Smooth muscle cell (in vitro differentiated cells): ENCODE measurements at regions not wholly inside any gene's neighbourhood (a gene's known extent, or its start where the extent isn't known, plus 50 kb on each side); places are given as distances from the start of the nearest gene placed in this dataset.

Source experiments
- DNase-seq: peaks from one replicate; lab custom pipeline; 2025; ENCODE audit not compliant: unreplicated experiment; lab: John Stamatoyannopoulos, UW
- H2AFZ ChIP-seq: fragments of 200-600 bp; sonication (generic); 2 replicates; pipeline ENCODE4 v1.6.0; 2016; ENCODE audit warnings: antibody characterized with exemption, low read depth, mild to moderate bottlenecking
- H3F3A ChIP-seq: fragments of 200-600 bp; sonication (generic); 2 replicates; pipeline ENCODE4 v1.6.0; 2017; ENCODE audit warnings: antibody characterized with exemption, low read depth
- H3K27ac ChIP-seq: fragments of 200-600 bp; sonication (generic); 2 replicates; pipeline ENCODE4 v1.5.1; 2016; ENCODE audit warnings: low read depth, mild to moderate bottlenecking
- H3K27me3 ChIP-seq: fragments of 200-600 bp; sonication (generic); 2 replicates; pipeline ENCODE4 v1.6.1; 2016; ENCODE audit warnings: low read depth, mild to moderate bottlenecking
- H3K36me3 ChIP-seq: fragments of 200-600 bp; sonication (generic); 2 replicates; pipeline ENCODE4 v1.5.1; 2016; ENCODE audit warnings: low read depth
- H3K4me1 ChIP-seq: fragments of 200-600 bp; sonication (generic); 2 replicates; pipeline ENCODE4 v1.5.1; 2016; ENCODE audit warnings: low read depth
- H3K4me2 ChIP-seq: fragments of 200-600 bp; sonication (generic); 2 replicates; pipeline ENCODE4 v1.6.0; 2016; ENCODE audit warnings: mild to moderate bottlenecking
- H3K4me3 ChIP-seq: fragments of 200-600 bp; sonication (generic); 2 replicates; pipeline ENCODE4 v1.5.1; 2016; ENCODE audit warnings: mild to moderate bottlenecking
- H3K79me2 ChIP-seq: fragments of 200-600 bp; sonication (generic); 2 replicates; pipeline ENCODE4 v1.6.0; 2016; ENCODE audit warnings: low read depth, mild to moderate bottlenecking
- H3K9ac ChIP-seq: fragments of 200-600 bp; sonication (generic); 2 replicates; pipeline ENCODE4 v1.6.0; 2016; ENCODE audit warnings: low read depth
- H3K9me3 ChIP-seq: fragments of 200-600 bp; sonication (generic); replicated peaks from 2 replicates; pipeline ENCODE4 v1.5.1; 2016; ENCODE audit warnings: low read depth
- H4K20me1 ChIP-seq: fragments of 200-600 bp; sonication (generic); 2 replicates; pipeline ENCODE4 v1.6.0; 2016; ENCODE audit warnings: low read depth
- WGBS: methylation state at CpG from one replicate; pipeline ENCODE4 v1.1.7; 2016; ENCODE audit warnings: low lambda C conversion rate; 5-methylcytosine and 5-hydroxymethylcytosine counted together
- TF ChIP-seq, protein P1 (sequence below): fragments of 200-600 bp; sonication (generic); IDR thresholded peaks from 2 replicates; pipeline ENCODE4 v1.5.1; 2017; ENCODE audit warnings: borderline replicate concordance, mild to moderate bottlenecking, antibody characterized with exemption; ENCODE audit not compliant: insufficient read depth, poor library complexity, severe bottlenecking

GRCh38 chr18:73461038-73461779 is 593.4 kb upstream of the NETO1 start:
- H3F3A ChIP-seq, result no peaks in the 10 kb centered on the region
- H4K20me1 ChIP-seq, result no peaks in the 10 kb centered on the region
- TF ChIP-seq, protein P1, sequence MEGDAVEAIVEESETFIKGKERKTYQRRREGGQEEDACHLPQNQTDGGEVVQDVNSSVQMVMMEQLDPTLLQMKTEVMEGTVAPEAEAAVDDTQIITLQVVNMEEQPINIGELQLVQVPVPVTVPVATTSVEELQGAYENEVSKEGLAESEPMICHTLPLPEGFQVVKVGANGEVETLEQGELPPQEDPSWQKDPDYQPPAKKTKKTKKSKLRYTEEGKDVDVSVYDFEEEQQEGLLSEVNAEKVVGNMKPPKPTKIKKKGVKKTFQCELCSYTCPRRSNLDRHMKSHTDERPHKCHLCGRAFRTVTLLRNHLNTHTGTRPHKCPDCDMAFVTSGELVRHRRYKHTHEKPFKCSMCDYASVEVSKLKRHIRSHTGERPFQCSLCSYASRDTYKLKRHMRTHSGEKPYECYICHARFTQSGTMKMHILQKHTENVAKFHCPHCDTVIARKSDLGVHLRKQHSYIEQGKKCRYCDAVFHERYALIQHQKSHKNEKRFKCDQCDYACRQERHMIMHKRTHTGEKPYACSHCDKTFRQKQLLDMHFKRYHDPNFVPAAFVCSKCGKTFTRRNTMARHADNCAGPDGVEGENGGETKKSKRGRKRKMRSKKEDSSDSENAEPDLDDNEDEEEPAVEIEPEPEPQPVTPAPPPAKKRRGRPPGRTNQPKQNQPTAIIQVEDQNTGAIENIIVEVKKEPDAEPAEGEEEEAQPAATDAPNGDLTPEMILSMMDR, result no peak
- no peaks in the 10 kb centered on the region for H3K9me3 ChIP-seq
- WGBS, result 62% methylated on average over 12 of the region's 12 CpGs
- peak overlapping the region; percentile 48 for H2AFZ ChIP-seq
- peak overlapping the region; percentile 16 for H3K4me2 ChIP-seq
- no peak for DNase-seq
- peaks cover 10% of the 10 kb centered on the region for H3K4me1 ChIP-seq
- no peak overlapping the region for H3K9ac ChIP-seq
- no peaks in the 10 kb centered on the region for H3K27me3 ChIP-seq
- no peak overlapping the region for H3K4me3 ChIP-seq
- H3K36me3 ChIP-seq, result no peaks in the 10 kb centered on the region
- H3K27ac ChIP-seq, result peak overlapping the region; percentile 29
- no peaks in the 10 kb centered on the region for H3K79me2 ChIP-seq

DNA sequence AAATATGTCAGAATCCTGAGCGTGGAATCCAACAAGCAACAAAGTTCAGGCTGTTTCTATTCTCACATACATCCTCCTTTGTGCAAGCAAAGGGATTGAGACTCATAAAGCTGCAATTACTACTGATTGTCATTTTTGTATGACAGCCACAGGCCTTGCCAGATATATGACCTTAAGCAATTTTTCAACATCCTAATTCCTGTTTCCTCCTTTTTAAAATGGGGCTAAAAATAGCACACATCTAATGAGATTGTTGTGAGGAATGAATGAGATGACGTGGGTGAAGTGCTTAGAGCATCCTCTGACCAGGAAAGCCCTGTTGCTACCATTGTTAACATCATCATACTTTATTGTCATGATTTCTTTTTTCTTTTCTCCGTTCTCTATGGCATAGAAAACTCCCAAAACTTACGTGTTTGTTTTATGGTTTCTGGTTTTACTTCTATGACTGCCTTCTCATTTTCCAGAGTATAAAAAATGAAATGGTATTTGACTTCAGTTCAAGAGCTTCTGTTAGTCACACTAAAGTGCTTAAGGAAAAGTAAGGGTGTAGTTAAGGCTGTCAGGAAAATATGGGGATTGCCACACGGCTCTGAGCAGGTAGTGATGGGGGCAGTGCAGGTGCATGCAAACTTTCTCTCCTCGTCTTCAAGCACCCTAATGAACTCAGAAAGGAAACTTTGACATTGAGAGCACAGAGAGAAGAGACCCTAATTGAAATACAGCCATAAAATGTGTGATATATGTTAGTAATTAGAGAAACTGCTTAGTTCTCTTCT is 590.6 kb upstream of the NETO1 start:
- no peak for DNase-seq
- Histone ChIP-seq H3K9ac (no peak overlapping the region), H3K4me1 (peaks cover 15% of the 10 kb centered on the region), H2AFZ (peak overlapping the region; percentile 6), H3K79me2 (no peaks in the 10 kb centered on the region), H3K9me3 (no peaks in the 10 kb centered on the region), H3K4me2 (no peak overlapping the region), H3F3A (no peaks in the 10 kb centered on the region), H3K27me3 (no peaks in the 10 kb centered on the region), H3K27ac (no peak overlapping the region), H3K4me3 (no peak overlapping the region), H4K20me1 (no peaks in the 10 kb centered on the region), H3K36me3 (no peaks in the 10 kb centered on the region)
- WGBS, result 65% methylated on average over 6 of the region's 6 CpGs
- TF ChIP-seq, protein P1, result no peak

DNA sequence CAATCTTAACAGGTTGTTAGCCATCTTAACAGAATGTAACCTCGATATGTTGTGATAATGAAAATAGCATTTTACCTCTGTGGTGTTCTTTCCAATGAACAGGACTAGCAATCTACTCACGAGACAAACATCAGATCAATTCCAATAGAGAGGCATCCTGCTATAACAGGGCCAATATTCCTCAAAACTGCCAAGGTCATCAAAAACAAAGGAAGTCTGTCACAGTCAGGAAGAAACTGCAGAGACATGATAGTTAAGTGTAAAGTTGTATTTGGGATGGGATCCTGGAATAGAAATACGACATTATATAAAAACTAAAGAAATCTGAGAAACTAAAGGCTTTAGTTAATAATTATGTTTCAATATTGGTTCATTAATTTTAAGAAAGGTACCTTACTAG is 588.9 kb upstream of the NETO1 start:
- no peak overlapping the region for H3K4me3 ChIP-seq
- no peaks in the 10 kb centered on the region for H3K27me3 ChIP-seq
- no peaks in the 10 kb centered on the region for H3K36me3 ChIP-seq
- DNase-seq, result no peak
- H3K4me2 ChIP-seq, result no peak overlapping the region
- WGBS, result 100% methylated on average over 3 of the region's 3 CpGs
- H3K79me2 ChIP-seq, result no peaks in the 10 kb centered on the region
- H3K9me3 ChIP-seq, result no peaks in the 10 kb centered on the region
- H2AFZ ChIP-seq, result no peak overlapping the region
- no peak overlapping the region for H3K27ac ChIP-seq
- no peaks in the 10 kb centered on the region for H4K20me1 ChIP-seq
- TF ChIP-seq, protein P1, result no peak
- H3K4me1 ChIP-seq, result peaks cover 12% of the 10 kb centered on the region
- H3K9ac ChIP-seq, result no peak overlapping the region
- H3F3A ChIP-seq, result no peaks in the 10 kb centered on the region
